GM06990 (cell line): ENCODE measurements at regions not wholly inside any gene's neighbourhood (a gene's known extent, or its start where the extent isn't known, plus 50 kb on each side); places are given as distances from the start of the nearest gene placed in this dataset.

Experiments
- DNase-seq: peaks from one replicate; pipeline ENCODE4 v3.0.0-alpha.2; 2011; ENCODE audit not compliant: insufficient read length; ENCODE audit errors: extremely low read depth
- H3K27me3 ChIP-seq: replicated peaks from 2 replicates; pipeline ENCODE4 v1.6.0; 2011; ENCODE audit warnings: low read length; ENCODE audit not compliant: control insufficient read depth, insufficient read depth
- H3K36me3 ChIP-seq: 2 replicates; pipeline ENCODE4 v1.5.1; 2011; ENCODE audit warnings: low read length; ENCODE audit not compliant: control insufficient read depth, insufficient read depth
- H3K4me3 ChIP-seq: replicated peaks from 2 replicates; pipeline ENCODE4 v1.5.1; 2011; ENCODE audit warnings: low read depth, mild to moderate bottlenecking, control low read depth, low read length
- TF ChIP-seq, protein P1 (sequence below): IDR thresholded peaks from 2 replicates; pipeline ENCODE4 v1.5.1; 2011; ENCODE audit warnings: low read length, control low read depth, mild to moderate bottlenecking, inconsistent platforms; ENCODE audit not compliant: insufficient read depth, poor library complexity, severe bottlenecking

DNA sequence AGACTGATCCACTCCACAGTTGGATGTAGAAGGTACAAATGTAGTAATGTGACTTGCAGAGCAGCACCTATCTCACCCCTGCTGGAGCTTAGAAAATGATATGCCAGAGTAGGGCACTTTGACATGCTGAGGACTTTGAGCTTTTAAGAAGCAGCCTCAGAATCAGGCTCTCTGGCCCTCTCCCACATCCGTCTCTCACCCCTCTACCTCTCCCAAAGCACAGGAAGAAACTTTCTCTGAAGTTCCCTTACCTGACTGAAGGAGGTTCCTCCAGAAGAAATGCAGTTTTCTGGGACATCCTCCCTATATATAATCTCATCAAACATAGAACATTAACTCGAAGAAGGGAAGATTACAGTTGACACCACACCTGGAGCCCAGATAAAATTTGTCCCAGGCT, 98.4 kb upstream of the PEX5L start:
- TF ChIP-seq, protein P1, sequence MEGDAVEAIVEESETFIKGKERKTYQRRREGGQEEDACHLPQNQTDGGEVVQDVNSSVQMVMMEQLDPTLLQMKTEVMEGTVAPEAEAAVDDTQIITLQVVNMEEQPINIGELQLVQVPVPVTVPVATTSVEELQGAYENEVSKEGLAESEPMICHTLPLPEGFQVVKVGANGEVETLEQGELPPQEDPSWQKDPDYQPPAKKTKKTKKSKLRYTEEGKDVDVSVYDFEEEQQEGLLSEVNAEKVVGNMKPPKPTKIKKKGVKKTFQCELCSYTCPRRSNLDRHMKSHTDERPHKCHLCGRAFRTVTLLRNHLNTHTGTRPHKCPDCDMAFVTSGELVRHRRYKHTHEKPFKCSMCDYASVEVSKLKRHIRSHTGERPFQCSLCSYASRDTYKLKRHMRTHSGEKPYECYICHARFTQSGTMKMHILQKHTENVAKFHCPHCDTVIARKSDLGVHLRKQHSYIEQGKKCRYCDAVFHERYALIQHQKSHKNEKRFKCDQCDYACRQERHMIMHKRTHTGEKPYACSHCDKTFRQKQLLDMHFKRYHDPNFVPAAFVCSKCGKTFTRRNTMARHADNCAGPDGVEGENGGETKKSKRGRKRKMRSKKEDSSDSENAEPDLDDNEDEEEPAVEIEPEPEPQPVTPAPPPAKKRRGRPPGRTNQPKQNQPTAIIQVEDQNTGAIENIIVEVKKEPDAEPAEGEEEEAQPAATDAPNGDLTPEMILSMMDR, result no peak
- DNase-seq, result no peak
- no peaks in the 10 kb centered on the region for H3K27me3 ChIP-seq
- no peaks in the 10 kb centered on the region for H3K36me3 ChIP-seq
- no peak overlapping the region for H3K4me3 ChIP-seq

DNA sequence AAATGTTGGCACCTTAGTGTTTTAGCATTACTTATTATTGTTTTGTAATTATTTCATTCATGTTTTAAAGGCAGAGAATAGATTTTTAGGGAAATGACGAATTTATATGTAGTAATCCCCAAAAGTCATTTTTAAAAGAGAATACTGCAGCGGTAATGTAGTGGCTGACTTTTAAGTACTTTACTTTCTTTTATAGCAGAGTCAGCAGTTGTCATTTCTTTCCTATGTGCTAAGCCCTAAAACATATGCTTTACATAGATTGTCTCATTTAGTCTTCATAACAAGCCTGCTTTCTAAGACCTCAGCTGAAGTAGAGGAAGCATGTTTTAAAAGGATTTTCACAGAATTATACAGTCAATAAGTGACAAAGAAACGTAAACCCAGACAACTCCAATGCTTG, 102.1 kb upstream of the PEX5L start:
- TF ChIP-seq, protein P1, result no peak
- Histone ChIP-seq H3K27me3 (no peaks in the 10 kb centered on the region), H3K36me3 (no peaks in the 10 kb centered on the region), H3K4me3 (no peak overlapping the region)
- no peak for DNase-seq

DNA sequence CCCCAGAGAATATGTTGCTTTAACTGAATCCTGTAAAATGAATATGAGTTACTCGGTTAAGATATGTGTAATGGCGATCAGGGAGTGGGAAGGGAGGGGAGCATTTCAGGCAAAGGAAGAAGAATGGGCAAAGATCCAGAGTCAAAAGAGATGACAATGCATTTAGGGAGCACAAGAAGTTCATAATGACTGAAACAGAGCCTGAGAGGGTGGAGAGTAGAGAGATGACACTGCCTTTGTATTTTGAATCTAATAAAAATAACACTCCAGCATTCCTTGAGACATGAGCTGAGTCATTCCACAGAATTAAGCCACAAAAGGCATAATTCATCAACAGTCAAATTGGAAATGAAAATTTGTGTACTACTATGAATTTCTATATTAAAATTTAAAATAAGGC, 105.3 kb upstream of the PEX5L start:
- H3K27me3 ChIP-seq, result no peaks in the 10 kb centered on the region
- no peaks in the 10 kb centered on the region for H3K36me3 ChIP-seq
- DNase-seq, result no peak
- H3K4me3 ChIP-seq, result no peak overlapping the region
- TF ChIP-seq, protein P1, result no peak

DNA sequence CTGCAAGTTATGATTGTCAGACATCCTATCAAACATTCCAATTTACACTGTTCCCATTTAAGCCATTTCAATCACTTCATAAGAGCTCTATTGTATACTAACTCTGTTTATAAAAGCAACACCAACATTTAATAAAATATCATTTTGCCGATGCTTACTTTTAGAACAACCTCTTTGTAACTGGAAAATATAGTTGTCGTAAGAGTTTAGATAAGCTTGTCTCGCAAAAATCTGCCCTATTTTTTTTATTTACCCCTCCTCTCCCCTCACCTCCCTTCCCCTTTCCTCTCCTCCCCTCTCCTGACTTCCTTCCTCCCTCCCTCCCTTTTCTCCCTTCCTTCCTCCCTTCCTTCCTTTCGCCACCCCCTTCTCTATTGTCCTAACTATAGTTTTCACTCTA, 105.7 kb upstream of the PEX5L start:
- TF ChIP-seq, protein P1, result no peak
- H3K36me3 ChIP-seq, result no peaks in the 10 kb centered on the region
- no peak for DNase-seq
- no peaks in the 10 kb centered on the region for H3K27me3 ChIP-seq
- H3K4me3 ChIP-seq, result no peak overlapping the region

DNA sequence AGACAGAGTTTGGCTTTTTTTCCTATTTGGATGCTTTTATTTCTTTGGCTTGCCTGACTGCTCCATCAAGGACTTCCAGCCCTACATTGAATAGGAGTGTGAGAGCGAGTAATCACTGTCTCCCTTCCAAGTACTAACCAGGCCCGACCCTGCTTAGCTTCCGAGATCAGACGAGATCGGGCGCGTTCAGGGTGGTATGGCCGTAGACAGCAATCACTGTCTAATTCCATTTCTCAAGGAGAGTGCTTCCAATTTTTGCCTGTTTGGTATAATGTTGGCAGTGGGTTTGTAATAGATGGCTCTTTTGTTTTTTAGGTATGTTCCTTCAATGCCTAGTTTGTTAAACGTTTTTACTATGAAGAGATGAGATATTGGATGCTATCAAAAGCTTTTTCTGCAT, 125.0 kb upstream of the PEX5L start:
- Histone ChIP-seq H3K27me3 (no peaks in the 10 kb centered on the region), H3K4me3 (no peak overlapping the region), H3K36me3 (no peaks in the 10 kb centered on the region)
- no peak for DNase-seq
- TF ChIP-seq, protein P1, result no peak

DNA sequence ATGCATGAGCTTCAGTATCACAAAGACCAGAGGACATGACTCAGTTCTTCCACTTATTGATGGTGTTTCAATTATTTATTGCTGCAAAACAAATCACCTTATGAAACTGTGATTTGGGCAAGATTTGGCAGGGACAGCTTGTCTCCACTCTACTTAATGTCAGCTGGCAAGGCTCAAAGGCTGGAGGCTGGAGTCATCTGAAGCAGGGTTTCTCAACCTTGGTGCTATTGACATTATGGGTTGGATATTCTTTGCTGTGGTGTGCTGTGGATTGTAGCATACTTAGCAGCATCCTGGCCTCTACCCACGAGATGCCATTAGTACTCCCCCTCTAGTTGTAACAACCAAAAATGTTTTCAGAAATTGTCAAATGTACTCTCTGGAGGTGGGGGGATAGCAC, 138.8 kb upstream of the PEX5L start:
- TF ChIP-seq, protein P1, result no peak
- H3K4me3 ChIP-seq, result no peak overlapping the region
- no peaks in the 10 kb centered on the region for H3K27me3 ChIP-seq
- no peaks in the 10 kb centered on the region for H3K36me3 ChIP-seq
- DNase-seq, result no peak
